Superior temporal gyrus (tissue), 1 donor: ENCODE measurements at regions not wholly inside any gene's neighbourhood (a gene's known extent, or its start where the extent isn't known, plus 50 kb on each side); places are given as distances from the start of the nearest gene placed in this dataset.
"Not testable (repeated sequence)": the region's sequence is repeated elsewhere in the genome, so short reads cannot be mapped to it uniquely, and the experiment has no call there.

Experiments
- DNase-seq: peaks from one replicate; pipeline ENCODE4 v3.0.0-alpha.2; 2016; ENCODE audit errors: extremely low spot score

- DNase-seq, result no peak
Observed at GRCh38 chr10:2798336-2799022, 268.9 kb upstream of the PFKP start.

GRCh38 chr10:2791774-2792443 lies 275.4 kb upstream of the PFKP start:
- DNase-seq, result no peak

- no peak for DNase-seq
Observed at GRCh38 chr10:2790396-2791188, 276.8 kb upstream of the PFKP start.

GRCh38 chr10:2786251-2786650 lies 281.1 kb upstream of the PFKP start:
- DNase-seq, result no peak

GRCh38 chr10:2784766-2785165 lies 282.6 kb upstream of the PFKP start:
- no peak for DNase-seq

- DNase-seq, result no peak
Observed at GRCh38 chr10:2782950-2783349, 284.4 kb upstream of the PFKP start.

- no peak for DNase-seq
Observed at GRCh38 chr10:2782265-2782664, 285.1 kb upstream of the PFKP start.

- no peak for DNase-seq
Observed at GRCh38 chr10:2777666-2778355, 289.5 kb upstream of the PFKP start.

- no peak for DNase-seq
Observed at GRCh38 chr10:2772816-2773631, 294.3 kb upstream of the PFKP start.

GRCh38 chr10:2772135-2772534 lies 295.2 kb upstream of the PFKP start:
- no peak for DNase-seq

GRCh38 chr10:2767293-2767692 lies 300.1 kb upstream of the PFKP start:
- not testable (repeated sequence) for DNase-seq

GRCh38 chr10:2761971-2762370 lies 305.4 kb upstream of the PFKP start:
- DNase-seq, result no peak

- DNase-seq, result no peak
Observed at GRCh38 chr10:2761311-2761710, 306.0 kb upstream of the PFKP start.

- DNase-seq, result no peak
Observed at GRCh38 chr10:2760736-2761135, 306.6 kb upstream of the PFKP start.

GRCh38 chr10:2759233-2759632 lies 308.1 kb upstream of the PFKP start:
- DNase-seq, result no peak

GRCh38 chr10:2754943-2755342 lies 312.4 kb upstream of the PFKP start:
- DNase-seq, result no peak

GRCh38 chr10:2748287-2748686 lies 319.1 kb upstream of the PFKP start:
- no peak for DNase-seq

GRCh38 chr10:2746638-2747037 lies 320.7 kb upstream of the PFKP start:
- DNase-seq, result no peak

GRCh38 chr10:2745666-2746065 lies 321.7 kb upstream of the PFKP start:
- DNase-seq, result no peak

GRCh38 chr10:2744547-2745200 lies 322.7 kb upstream of the PFKP start:
- DNase-seq, result no peak

- DNase-seq, result no peak
Observed at GRCh38 chr10:2734603-2735002, 332.7 kb upstream of the PFKP start.
